Inflammatory macrophage (primary cell): ENCODE measurements at regions not wholly inside any gene's neighbourhood (a gene's known extent, or its start where the extent isn't known, plus 50 kb on each side); places are given as distances from the start of the nearest gene placed in this dataset.

Experiments
- DNase-seq, 2 donors: peaks; one replicate each; pipeline ENCODE4 v3.0.0-alpha.2; 2020 to 2022

DNA sequence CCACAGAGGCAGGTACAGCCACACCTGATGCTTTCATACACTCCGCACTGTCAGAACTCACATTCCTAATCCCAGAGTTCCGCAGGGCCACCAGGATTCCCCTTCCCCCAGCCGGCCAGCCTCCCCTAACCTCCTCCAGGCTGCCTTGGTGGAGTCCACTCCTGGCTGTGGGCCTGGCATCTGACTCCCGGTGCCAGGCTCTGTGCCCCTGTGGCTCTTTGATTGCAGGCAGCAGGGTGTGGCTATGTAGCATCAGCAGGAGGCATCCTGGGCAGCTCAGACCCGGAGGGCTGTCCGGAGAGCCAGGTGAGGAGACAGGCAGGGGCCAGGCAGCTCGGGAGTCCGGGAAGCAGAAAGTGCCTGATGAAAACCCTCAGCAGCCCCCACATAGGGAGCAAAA lies 1432.9 kb downstream of the BRD1 start:
- no peak for DNase-seq

DNA sequence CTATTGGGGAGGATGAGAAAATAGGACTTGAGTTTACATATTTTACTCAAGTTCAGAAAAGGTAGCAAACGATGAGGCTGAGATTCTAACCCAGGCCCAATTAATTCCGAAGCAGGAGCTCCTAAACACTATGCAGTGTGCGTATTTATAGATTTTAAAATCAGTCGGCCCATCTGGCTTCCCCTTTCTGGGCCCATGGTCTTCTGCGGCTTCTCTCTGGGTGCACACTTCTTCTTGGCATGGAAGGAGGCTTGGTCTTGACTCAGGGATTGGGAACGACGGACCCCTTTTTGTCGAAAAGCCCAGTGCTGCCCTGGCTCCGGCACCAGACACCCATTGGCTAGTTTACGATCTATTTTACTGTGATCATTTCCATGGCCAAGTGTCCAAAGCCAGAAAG lies 1433.8 kb downstream of the BRD1 start:
- DNase-seq, result no peak

DNA sequence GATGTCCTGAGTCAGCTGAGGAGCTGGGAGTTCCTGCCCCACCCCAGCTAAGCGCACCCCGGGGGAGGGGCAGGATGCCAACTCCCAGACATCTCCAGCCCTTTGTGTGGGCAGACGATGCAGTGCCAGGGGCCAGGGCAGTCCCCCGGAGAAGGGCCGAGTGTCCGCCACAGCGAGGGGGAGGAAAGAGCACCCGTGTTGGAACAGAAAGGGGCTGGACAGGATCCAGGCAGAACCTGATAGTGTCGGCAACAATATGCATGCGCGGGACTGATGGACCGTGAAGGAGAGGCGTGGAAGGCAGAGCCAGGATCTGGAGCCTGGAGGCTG lies 1434.7 kb downstream of the BRD1 start:
- no peak for DNase-seq

DNA sequence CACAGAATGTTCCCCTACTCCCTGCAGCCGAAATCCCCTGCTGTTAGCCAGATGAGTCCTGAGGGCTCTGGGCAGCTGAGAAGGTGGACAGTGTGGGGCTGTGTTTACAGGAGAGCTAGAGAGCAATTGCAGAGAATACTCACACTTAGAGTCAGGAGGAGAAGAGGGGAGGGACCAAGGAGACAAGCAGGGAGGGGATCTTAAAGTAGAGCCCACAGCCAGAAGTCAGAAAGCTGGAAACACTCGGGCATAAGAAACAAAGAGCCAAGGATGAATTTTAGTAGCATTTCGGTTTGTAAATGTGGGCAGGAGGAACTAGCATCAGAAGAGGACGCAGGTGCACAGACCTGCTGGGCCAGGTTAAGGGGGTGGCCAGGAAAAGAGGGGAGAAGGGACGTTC lies 1435.9 kb downstream of the BRD1 start:
- no peak for DNase-seq

DNA sequence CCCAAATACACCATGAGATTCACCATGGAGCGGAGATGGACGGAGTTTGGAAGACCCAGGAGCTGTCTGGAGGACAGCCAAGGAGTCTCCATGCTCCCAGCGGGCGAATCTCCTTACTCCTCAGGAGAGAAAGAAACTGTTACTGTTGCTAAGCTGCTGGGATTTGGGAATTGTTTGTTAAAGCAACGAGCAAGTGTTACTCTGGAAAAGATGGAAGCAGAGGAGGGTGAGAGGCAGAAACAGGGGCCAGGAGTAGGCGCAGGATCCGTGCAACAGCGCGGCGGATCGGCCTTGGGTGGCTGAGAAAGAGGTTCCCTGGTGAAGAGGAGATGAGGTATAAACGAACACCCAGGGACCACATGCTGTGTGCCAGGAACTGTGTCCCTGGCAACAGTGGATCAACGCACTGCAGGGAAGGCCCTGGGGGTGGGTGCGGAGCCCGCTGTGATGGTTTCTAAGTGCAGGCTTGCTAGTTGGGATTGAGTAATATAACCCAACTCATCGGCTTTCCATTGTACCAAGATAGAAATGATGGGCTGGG lies 1436.4 kb downstream of the BRD1 start:
- no peak for DNase-seq

DNA sequence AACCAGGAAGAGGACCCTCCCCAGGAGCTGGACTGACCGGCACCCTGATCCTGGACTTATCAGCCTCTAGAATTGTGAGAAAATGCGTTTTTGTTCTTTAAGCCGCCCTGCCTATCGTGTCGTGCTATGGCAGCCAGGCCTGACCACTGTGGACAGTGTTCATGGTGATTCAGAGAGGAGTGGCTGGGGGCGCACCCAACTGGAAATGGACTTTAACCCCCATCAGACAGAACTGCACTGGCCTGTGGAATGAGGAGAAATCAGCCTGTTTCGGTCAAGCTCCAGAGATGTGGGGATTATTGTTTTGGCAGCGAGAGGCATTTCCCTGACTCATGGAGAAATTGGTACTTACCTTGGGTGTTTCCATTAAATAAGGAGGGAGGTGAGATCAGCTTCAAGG lies 1437.8 kb downstream of the BRD1 start:
- no peak for DNase-seq

DNA sequence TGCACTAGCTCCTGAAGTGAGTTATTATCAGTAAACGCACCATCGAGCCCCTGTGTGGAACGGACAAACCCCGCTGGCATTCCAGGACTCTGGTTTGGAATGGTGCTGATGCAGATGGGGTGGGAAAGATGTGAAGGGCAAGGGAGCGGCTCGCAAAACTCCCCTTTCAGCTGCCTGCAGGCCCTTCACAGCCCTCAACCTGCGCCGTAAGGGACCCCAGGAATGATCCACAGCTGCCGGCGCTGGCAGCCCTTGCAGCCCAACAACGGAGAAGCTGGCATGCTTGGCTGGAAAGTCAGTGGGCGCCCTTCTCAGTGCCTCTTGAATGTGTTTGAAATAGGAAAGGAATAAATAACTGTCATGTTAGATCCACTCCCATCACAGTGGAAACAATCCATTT lies 1445.5 kb downstream of the BRD1 start:
- DNase-seq, result no peak

DNA sequence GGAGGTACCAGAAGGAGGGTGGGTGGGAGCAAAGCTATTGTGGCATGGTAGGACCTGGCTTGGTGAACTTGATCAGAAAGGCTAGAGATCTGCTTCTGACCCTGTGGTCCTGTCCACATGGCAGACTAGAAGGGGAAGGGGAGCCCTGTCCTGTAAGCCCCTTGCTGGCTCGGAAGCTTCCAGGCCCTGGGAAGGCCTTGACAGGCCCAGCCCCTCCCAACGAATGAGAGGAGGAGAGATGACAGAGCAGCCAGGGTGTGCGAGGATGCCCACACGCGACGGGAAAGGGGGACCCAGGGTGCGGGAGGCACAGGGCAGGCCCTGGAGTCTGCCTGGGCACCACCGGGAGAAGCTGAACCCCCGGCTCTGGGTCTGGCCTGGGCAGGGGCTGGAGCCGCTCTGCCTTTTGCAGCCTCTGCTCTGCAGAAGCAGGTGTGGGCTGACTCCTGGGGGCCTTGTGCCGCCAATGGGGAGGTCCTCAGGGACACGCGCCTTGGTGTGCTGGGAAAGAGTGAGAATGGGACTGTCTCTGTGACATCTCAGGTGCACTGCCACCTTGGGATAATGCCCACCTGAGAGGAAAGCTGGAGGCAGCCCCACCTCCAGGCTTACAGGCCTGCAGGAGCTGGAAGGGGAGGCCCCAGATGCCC lies 1447.5 kb downstream of the BRD1 start:
- DNase-seq, result no peak

DNA sequence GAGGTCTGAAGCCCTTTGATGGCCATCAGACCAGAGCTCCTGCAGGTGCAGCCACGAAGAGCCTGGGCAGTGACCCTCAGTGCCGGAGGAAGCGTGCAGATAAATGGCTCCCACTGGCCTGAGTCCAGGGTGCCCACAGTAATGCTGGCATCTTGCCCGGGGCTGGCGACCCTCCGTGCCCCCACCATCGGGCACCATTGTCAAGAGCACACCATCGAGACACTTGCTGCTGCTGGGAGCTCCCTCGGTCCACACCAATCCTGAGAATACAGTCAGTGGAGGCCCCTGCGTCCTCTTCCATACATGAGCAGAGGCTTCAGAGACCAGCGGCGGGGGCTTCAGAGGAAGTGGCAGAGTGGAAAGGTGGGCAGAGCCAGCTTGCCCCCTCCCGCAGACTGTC lies 1448.3 kb downstream of the BRD1 start:
- no peak for DNase-seq

DNA sequence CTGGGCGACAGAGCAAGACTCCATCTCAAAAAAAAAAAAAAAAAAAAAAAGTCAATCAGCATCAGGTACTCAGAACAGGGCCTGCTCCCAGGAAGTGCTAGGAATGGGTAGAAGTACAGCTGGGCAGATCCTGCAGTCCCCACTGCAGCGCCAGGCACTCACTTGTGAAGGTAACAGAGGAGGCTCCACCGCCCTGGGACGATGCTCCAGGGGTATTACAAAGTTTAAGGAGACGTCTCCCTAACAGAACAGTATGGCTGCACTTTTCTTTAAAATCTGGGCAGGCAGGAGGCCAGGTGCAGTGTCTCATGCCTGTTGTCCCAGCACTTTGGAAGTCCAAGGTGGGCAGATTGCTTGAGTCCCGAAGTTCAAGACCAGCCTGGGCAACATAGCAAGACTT lies 1449.0 kb downstream of the BRD1 start:
- no peak for DNase-seq

DNA sequence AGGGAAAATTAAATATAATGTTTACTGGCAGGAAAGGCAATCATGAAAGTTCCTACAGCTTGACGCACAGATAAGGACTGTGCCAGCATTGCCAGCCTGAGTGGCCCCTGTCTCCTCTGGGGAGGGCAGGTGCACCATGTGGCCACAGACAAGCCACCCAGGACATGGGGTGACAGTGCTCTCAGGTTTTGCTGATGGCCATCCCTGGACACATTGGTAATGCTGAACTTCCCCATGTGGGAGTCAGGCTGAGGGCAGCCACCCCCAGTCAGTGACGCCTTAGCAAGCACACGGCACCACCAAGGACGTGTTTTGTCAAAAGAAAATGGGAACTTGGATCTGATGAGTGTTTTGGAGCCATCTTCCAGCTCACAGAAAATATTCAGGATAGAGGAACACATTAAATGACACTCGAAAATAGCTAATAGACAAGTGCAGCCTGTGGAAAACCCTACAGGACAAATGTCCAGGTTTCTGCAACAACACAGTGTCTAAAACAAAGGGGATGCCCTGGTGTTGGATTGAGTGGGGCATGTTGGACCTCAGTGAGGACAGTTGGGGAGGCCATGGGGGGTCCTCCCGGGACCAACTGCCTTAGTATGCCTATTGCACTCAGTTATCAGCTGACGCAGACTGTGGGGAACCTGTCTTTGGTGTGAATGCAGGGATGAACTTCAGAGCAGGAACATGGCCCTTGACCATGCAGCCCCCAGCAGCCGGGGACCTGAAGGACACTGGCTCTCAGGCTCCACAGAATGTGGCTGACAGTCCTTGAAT lies 1450.5 kb downstream of the BRD1 start:
- DNase-seq, result no peak

DNA sequence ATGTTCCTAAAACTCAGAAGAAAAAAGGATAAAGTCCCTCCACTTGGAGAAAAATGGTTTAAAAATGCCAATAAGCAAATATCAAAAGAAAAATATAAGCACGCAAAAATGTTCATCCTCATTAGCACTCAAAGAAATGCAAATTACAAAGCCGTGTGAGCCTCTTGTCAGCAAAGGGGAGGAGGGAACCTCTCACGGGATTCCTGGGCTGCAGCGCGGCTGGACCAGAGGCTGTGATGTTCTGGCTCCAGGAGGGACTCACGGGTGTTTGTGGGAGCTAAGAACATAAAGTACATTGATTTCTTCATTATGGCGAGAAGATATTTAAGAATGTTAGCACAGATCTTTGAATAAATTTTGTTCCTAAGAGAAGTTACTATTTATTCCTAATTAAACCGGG lies 1451.2 kb downstream of the BRD1 start:
- no peak for DNase-seq

DNA sequence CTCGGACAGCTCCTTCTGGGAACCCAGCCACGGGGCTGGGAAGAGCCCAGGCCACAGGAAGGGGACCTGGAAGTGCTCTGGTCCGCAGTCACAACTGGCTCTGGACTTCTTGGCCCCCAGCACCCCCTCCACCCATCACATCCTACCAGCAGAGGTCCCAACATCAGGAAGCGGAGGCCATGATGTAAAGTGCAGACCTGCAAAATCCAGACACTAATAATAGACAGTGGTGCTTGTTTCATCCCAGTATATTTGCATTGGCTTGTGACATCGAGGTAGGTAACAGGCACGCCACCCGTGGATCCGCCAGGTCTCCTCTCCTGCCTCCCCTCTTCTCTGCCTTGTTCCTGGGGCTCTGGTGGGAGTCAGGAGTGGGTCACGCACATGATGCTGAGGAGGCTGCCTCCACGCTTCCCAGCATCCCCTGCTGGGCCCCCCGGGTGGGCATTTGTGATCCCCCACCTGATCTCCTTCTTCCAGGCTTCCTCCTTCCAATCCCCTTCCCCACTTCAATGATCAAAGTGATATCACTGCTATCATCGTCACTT lies 1454.0 kb downstream of the BRD1 start:
- DNase-seq, result no peak

DNA sequence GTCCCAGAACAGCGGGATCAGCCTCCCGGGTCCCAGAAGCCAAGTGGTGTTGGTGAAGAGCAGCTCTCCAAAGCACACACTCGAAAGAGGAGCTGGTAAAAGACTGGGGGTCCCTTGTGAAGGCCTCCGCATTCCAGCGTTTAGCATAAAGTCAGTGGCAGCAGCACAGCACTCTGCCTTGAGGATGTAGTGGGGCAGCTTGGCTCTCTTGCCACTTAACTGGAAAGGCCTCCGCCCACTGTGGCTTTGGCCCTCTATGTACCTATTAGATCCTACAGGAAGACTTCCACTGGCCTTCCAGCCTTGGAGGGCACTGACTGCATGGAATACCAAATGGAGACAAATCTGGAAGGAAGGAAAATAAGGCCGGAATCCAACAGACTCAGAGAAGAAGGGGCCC lies 1455.3 kb downstream of the BRD1 start:
- no peak for DNase-seq

DNA sequence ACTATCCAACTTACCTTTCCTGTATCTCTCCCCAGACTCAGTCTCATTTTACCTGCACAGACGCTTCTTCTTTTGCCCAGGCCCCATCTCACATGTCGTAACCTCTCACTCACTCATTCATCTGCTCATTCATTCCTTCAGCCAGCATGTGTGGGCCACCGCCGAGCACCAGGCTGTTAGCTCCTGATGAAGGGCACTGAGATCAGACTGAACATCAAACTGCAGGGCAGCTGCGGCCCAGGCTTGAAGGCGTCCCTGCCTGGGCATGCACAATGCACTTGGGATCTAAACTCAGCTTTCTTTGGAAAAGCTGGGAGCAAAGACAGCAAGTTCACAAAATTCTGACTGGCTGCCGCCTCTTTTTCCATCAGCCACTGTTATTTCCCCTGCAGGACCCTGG lies 1456.3 kb downstream of the BRD1 start:
- no peak for DNase-seq

DNA sequence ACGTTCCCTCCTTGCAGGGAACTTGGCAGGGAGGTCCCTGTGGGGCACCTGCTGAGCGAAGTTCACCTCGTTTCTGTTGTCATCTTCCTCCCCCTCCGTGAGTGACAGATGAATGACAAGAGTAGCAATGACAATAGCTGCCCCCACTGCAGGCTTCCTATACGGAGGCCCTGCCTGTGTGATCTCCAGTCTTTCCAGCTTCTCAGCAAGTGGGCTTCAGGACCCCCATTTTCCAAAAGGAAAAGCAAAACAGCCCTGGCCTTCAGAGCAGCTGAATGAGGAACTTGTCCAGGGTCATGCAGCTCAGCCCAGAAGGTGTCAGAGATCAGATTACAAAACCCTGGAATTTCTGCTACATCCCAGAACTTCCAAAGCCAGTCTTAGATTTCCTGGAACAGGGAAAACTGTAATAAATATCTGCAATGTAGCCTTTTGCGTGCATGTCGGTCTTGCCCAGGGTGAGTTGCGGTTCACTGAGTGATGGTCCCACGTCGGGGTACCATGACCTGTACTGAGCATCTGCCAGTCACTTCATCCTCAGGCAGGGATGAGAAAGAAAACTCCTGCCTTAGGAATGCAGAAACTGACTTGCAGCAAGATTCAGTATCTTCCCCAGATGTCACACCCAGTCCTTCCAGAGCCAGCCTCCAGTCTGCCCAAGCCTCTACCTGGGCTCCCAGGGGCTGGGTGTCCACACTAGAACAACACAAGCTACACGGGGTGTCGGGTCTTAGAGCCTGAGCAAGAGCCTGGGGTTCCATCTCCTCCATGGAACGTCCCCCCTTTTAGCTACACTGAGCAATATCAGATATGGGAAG lies 1457.0 kb downstream of the BRD1 start:
- no peak for DNase-seq

DNA sequence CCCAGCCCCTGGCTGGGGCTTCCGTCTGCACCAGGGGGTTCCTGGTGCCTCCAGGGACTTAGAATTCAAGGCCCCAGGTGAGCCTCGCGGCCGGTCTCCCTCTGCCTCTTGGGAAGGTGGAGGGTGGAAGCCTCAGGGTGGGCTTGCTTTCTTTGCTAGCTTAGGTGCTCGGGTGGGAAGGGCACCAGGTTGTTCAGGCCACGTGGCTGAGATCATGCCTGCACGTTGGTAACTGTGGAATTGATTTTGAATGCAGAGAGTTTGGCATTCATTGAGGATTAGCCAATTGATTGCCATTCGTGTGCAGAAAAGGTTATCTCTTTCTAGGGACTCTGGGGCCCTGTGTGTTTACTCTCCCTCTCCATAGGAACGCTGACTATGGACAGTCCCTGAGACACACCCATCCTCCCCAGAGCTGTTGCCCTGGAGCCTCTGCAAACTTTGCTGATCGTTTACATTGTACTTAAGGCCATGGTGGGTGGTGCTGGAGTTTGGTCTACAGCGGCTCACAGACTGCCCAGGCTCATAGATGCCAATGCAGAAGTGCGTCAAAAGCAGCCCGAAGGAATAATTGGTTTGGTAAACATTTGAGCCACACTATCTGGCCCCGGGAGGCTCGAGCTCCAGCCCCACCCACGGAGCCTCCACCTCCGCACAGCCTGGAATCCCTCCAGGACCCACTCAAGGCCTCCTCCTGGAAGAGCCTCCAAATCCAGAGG lies 1457.7 kb downstream of the BRD1 start:
- DNase-seq, result no peak

DNA sequence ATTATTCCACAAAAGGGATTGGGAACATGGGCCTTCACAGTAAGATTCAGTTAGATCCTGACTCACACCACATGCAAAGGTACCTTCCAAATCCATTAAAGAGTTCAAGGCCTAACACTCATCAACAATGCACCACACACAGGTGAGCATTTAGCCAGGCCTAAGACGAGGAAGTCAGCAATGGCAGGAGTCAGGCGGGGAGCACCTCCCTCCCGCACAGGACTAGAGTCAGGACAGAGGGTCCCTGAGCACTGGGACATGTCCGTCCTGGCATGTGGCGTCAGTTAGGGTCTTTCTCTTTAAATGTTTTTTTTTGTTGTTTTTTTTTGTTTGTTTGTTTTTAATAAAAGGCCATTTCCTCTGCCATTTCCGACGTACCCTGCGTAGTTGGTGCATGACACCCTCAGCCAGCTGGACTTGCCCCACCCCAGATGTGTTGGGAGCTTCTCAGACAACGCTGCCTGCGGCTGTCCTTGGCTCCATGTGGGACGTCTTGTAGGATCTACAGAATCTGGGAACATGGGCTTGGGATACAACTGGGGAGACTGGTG lies 1458.6 kb downstream of the BRD1 start:
- DNase-seq, result no peak

DNA sequence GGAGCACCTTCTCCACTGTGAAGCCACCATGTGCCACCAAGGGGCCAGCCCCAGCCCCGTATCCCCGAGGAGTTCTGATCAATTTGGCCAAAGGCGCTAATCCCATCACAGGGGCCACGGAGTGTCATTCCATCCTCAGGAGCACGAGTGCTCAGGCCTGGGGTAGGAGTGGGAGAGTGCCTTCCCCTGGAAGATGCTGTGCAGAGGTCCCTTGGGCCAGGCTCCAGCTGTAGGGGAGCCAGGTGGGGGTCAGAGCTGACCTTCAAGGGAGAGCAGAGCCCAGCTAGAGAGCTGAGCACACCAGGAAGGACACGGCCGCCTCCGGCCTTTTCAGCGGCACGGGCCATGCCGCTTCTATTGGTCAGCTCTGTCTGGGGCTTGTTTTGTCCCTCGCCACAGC lies 1459.9 kb downstream of the BRD1 start:
- DNase-seq, result no peak

DNA sequence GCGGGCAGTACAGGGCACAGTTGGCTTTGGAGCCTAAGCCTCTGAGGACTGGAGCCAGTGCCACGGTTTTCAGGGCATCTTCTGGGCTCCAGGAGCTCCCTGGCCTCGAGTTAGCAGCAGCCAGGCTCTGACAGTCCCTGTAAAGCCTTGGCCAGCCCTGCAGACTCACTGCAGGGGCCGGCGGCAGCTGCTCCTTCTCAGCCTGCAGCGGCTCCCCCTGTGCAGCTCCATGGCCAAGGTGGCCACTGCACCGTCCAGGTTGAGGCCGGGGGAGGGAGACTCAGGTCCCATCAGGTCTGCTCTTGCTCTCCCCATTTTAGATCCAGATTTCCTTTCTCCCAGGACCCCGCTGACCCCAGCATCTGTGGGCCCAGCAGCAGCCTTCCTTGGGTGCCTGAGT lies 1461.1 kb downstream of the BRD1 start:
- no peak for DNase-seq

DNA sequence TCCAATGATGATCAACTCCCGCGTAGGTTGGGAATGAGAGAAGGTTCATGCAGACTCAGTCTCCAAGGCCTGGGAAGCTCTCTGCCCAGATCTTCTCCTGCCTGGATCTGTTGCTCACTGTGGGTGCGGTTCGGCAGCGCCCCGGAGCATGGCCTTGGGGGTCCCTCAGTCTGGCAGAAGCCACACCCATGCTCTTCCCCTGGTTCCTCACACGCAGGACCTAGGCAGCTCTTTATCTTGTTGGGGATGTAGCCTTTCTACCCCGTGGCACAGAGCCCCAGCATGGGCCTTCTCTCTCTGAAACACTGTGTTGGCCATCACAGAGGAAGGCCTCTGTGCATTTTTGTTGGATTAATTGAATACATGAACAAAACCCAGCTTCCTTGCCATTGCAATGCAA lies 1461.6 kb downstream of the BRD1 start:
- DNase-seq, result no peak

DNA sequence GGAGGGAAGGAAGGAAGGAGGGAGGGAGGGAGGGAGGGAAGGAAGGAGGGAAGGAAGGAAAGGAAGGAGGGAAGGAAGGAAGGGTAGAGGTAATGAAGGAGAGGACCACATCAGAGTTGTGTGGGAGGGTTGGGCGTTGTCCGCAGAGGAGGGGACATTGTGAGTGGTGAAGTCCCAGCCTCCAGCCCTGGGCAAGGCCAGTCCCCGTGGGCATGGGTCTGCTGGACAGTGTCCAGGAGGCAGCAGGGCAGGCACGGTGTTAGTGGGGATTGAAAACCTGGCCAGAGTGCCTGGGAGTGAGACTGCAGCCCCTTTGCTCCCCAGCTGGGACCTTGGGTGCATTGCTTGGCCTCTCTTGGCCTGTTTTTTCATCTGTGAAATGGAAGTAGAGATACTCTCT lies 1462.3 kb downstream of the BRD1 start:
- DNase-seq, result no peak
